Astrocyte (in vitro differentiated cells and primary cell): ENCODE measurements at regions not wholly inside any gene's neighbourhood (a gene's known extent, or its start where the extent isn't known, plus 50 kb on each side); places are given as distances from the start of the nearest gene placed in this dataset.

Experiments used
- DNase-seq: peaks from one replicate; pipeline ENCODE4 v3.0.0-alpha.2; 2010; ENCODE audit warnings: low read depth
- FAIRE-seq: peaks from 2 replicates; lab custom pipeline; 2011; peaks lifted over from hg19 to GRCh38; lab: Jason Lieb, UNC
- H2AFZ ChIP-seq: 2 replicates; pipeline ENCODE4 v1.6.0; 2012; ENCODE audit warnings: low read depth, low read length, inconsistent platforms
- H3K27ac ChIP-seq: 2 replicates; pipeline ENCODE4 v1.5.1; 2011; ENCODE audit warnings: low read depth, low read length, inconsistent platforms
- H3K27me3 ChIP-seq: 2 replicates; pipeline ENCODE4 v1.6.0; 2011; ENCODE audit warnings: low read length, inconsistent platforms; ENCODE audit not compliant: insufficient read depth
- H3K36me3 ChIP-seq: 2 replicates; pipeline ENCODE4 v1.5.1; 2011; ENCODE audit warnings: low read length, inconsistent platforms; ENCODE audit not compliant: insufficient read depth
- H3K4me1 ChIP-seq: 2 replicates; pipeline ENCODE4 v1.5.1; 2011; ENCODE audit warnings: low read length, inconsistent platforms; ENCODE audit not compliant: insufficient read depth
- H3K4me2 ChIP-seq: 2 replicates; pipeline ENCODE4 v1.6.0; 2012; ENCODE audit warnings: low read length, inconsistent platforms
- H3K4me3 ChIP-seq: 2 replicates; pipeline ENCODE4 v1.5.1; 2011; ENCODE audit warnings: low read depth, mild to moderate bottlenecking, low read length, inconsistent platforms; ENCODE audit not compliant: insufficient read depth
- H3K79me2 ChIP-seq: 2 replicates; pipeline ENCODE4 v1.6.0; 2012; ENCODE audit warnings: mild to moderate bottlenecking, low read length, inconsistent platforms; ENCODE audit not compliant: insufficient read depth
- H3K9ac ChIP-seq: 2 replicates; pipeline ENCODE4 v1.6.0; 2012; ENCODE audit warnings: mild to moderate bottlenecking, low read length, inconsistent platforms
- H3K9me3 ChIP-seq: 2 replicates; pipeline ENCODE4 v1.5.1; 2012; ENCODE audit warnings: low read depth, mild to moderate bottlenecking, low read length, inconsistent platforms; ENCODE audit not compliant: insufficient read depth
- H4K20me1 ChIP-seq: 2 replicates; pipeline ENCODE4 v1.6.0; 2012; ENCODE audit warnings: low read length, inconsistent platforms; ENCODE audit not compliant: insufficient read depth
- H3K27ac Mint-ChIP-seq: one replicate; pipeline ENCODE4 v1.8.0; 2021; ENCODE audit warnings: mild to moderate bottlenecking, mixed read lengths; ENCODE audit not compliant: unreplicated experiment
- H3K27me3 Mint-ChIP-seq: one replicate; pipeline ENCODE4 v1.8.0; 2021; ENCODE audit warnings: low read depth, mixed read lengths; ENCODE audit not compliant: unreplicated experiment
- H3K36me3 Mint-ChIP-seq: one replicate; pipeline ENCODE4 v1.8.0; 2021; ENCODE audit warnings: low read depth, mixed read lengths; ENCODE audit not compliant: unreplicated experiment
- H3K4me1 Mint-ChIP-seq: one replicate; pipeline ENCODE4 v1.8.0; 2021; ENCODE audit warnings: low read depth, mixed read lengths; ENCODE audit not compliant: unreplicated experiment
- H3K4me3 Mint-ChIP-seq: one replicate; pipeline ENCODE4 v1.8.0; 2021; ENCODE audit warnings: mild to moderate bottlenecking, moderate library complexity, mixed read lengths; ENCODE audit not compliant: unreplicated experiment
- H3K9me3 Mint-ChIP-seq: one replicate; pipeline ENCODE4 v1.8.0; 2021; ENCODE audit warnings: mild to moderate bottlenecking, mixed read lengths; ENCODE audit not compliant: unreplicated experiment
- EZH2 ChIP-seq: IDR thresholded peaks from 2 replicates; pipeline ENCODE4 v1.6.1; 2012; ENCODE audit warnings: mild to moderate bottlenecking, low read length, inconsistent platforms; ENCODE audit not compliant: insufficient read depth
- TF ChIP-seq, protein P1 (sequence below): IDR thresholded peaks from 2 replicates; pipeline ENCODE4 v1.5.1; 2011; ENCODE audit warnings: low read depth, mild to moderate bottlenecking, inconsistent platforms, low read length, moderate library complexity; ENCODE audit not compliant: insufficient read depth

DNA sequence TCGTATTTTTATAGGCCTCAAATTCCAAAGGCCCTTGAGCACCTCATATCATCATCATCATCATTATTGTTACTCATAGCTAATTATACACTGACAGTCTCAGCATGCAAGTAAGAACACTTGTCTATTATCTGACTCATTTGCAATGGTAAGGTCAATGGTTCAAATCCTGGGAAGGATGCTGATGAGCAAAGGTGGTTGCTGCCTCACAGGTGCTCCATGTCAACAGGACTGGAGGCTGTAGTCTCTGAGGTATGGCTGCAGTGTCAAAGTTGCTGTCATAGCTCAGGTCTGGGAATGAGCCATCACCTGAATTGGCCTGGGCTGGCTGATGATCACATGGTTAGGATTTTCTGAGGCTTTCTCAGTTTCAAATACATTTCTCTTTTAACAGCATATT lies 379.3 kb downstream of the BCL11A start:
- Histone ChIP-seq H3K4me3 (no peak overlapping the region), H3K79me2 (no peaks in the 10 kb centered on the region), H4K20me1 (no peaks in the 10 kb centered on the region), H2AFZ (no peak overlapping the region), H3K4me1 (no peaks in the 10 kb centered on the region), H3K27me3 (no peaks in the 10 kb centered on the region), H3K9me3 (no peaks in the 10 kb centered on the region), H3K27ac (no peak overlapping the region), H3K9ac (no peak overlapping the region), H3K36me3 (no peaks in the 10 kb centered on the region), H3K4me2 (no peak overlapping the region)
- no peak for FAIRE-seq
- Mint-ChIP-seq H3K4me3 (no peak overlapping the region), H3K36me3 (no peaks in the 10 kb centered on the region), H3K27me3 (peaks cover 2% of the 10 kb centered on the region), H3K4me1 (no peaks in the 10 kb centered on the region), H3K27ac (no peak overlapping the region), H3K9me3 (no peaks in the 10 kb centered on the region)
- TF ChIP-seq, protein P1, sequence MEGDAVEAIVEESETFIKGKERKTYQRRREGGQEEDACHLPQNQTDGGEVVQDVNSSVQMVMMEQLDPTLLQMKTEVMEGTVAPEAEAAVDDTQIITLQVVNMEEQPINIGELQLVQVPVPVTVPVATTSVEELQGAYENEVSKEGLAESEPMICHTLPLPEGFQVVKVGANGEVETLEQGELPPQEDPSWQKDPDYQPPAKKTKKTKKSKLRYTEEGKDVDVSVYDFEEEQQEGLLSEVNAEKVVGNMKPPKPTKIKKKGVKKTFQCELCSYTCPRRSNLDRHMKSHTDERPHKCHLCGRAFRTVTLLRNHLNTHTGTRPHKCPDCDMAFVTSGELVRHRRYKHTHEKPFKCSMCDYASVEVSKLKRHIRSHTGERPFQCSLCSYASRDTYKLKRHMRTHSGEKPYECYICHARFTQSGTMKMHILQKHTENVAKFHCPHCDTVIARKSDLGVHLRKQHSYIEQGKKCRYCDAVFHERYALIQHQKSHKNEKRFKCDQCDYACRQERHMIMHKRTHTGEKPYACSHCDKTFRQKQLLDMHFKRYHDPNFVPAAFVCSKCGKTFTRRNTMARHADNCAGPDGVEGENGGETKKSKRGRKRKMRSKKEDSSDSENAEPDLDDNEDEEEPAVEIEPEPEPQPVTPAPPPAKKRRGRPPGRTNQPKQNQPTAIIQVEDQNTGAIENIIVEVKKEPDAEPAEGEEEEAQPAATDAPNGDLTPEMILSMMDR = no peak
- no peak for TF ChIP-seq EZH2
- DNase-seq = no peak

- Histone ChIP-seq H3K9ac (no peak overlapping the region), H3K79me2 (no peaks in the 10 kb centered on the region), H2AFZ (no peak overlapping the region), H3K27me3 (no peaks in the 10 kb centered on the region), H3K4me3 (no peak overlapping the region), H3K4me2 (no peak overlapping the region), H3K4me1 (no peaks in the 10 kb centered on the region), H3K27ac (no peak overlapping the region), H4K20me1 (no peaks in the 10 kb centered on the region), H3K9me3 (no peaks in the 10 kb centered on the region), H3K36me3 (no peaks in the 10 kb centered on the region)
- Mint-ChIP-seq H3K27me3 (peaks cover 10% of the 10 kb centered on the region), H3K27ac (no peak overlapping the region), H3K4me3 (no peak overlapping the region), H3K4me1 (no peaks in the 10 kb centered on the region), H3K9me3 (no peaks in the 10 kb centered on the region), H3K36me3 (no peaks in the 10 kb centered on the region)
- DNase-seq (no peak), FAIRE-seq (no peak)
- TF ChIP-seq EZH2 = no peak
- TF ChIP-seq, protein P1 = no peak
These were observed 380.7 kb downstream of the BCL11A start for GRCh38 chr2:60172801-60173200.

- Histone ChIP-seq H3K9ac (no peak overlapping the region), H3K79me2 (no peaks in the 10 kb centered on the region), H3K27ac (no peak overlapping the region), H3K27me3 (no peaks in the 10 kb centered on the region), H3K4me1 (no peaks in the 10 kb centered on the region), H3K36me3 (no peaks in the 10 kb centered on the region), H4K20me1 (no peaks in the 10 kb centered on the region), H3K4me3 (no peak overlapping the region), H3K9me3 (no peaks in the 10 kb centered on the region), H3K4me2 (no peak overlapping the region), H2AFZ (no peak overlapping the region)
- TF ChIP-seq, protein P1 = no peak
- no peak for TF ChIP-seq EZH2
- Mint-ChIP-seq H3K27ac (no peak overlapping the region), H3K36me3 (no peaks in the 10 kb centered on the region), H3K27me3 (peaks cover 10% of the 10 kb centered on the region), H3K4me1 (no peaks in the 10 kb centered on the region), H3K4me3 (no peak overlapping the region), H3K9me3 (no peaks in the 10 kb centered on the region)
- DNase-seq = no peak
- FAIRE-seq = no peak
These were observed 383.2 kb downstream of the BCL11A start for GRCh38 chr2:60170272-60170671.
